ENCODE measurements at regions not wholly inside any gene's neighbourhood (a gene's known extent, or its start where the extent isn't known, plus 50 kb on each side); places are given as distances from the start of the nearest gene placed in this dataset.

DNA sequence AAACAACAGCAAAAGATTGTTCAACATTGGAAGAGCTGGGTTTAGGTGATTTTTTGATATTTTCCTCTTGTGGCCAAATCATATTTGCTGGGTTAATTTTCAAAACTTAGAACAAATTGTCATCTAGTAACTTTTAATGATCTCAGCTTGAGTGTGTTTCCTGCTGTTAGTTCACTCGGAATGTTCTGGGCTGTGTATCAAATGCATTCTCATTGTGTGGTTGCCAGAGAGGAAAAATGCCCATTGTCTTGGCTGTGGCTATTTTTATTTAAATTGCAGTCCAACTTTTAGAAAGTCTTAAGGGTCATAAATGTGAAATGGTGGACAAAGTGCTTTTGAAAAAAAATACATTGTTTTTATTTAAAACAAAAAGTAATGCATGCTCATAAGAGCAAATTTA lies 542.0 kb downstream of the TNS3 start:
- Histone ChIP-seq H3K36me3 (no peaks in the 10 kb centered on the region), H3K4me1 (peaks cover 15 to 63% (median 50%) of the 10 kb centered on the region in 10 experiments), H3K27ac (peak overlapping the region in 6 of 11 experiments; percentile 57 to 86 (median 80); a peak in 11 of 22 replicates), H4K20me1 (no peaks in the 10 kb centered on the region), H3K9me3 (replicated peaks in 1 of 11) (no peaks in the 10 kb centered on the region), H3K4me3 (no peak overlapping the region), H3K27me3 (no peaks in the 10 kb centered on the region), H3K4me2 (peak overlapping the region in 9 of 11 experiments; percentile 57 to 88 (median 77); a peak in 15 of 22 replicates), H3K9ac (no peak overlapping the region; a peak in 2 of 22 replicates)
- TF ChIP-seq Cebpa-rat (IDR thresholded peaks at IDR 0.05), result no peak

- no peaks in the 10 kb centered on the region for H3K36me3 ChIP-seq
- H3K4me2 ChIP-seq, result peak overlapping the region in 10 of 11 experiments; percentile 16 to 88 (median 76); a peak in 21 of 22 replicates
- H3K9ac ChIP-seq, result peak overlapping the region in 6 of 11 experiments; percentile 39 to 71 (median 61); a peak in 10 of 22 replicates
- H4K20me1 ChIP-seq, result no peaks in the 10 kb centered on the region
- peaks cover 15 to 56% (median 43%) of the 10 kb centered on the region in 10 experiments for H3K4me1 ChIP-seq
- H3K9me3 ChIP-seq (replicated peaks in 1 of 11), result no peaks in the 10 kb centered on the region
- peak overlapping the region in 7 of 11 experiments; percentile 31 to 86 (median 79); a peak in 13 of 22 replicates for H3K27ac ChIP-seq
- no peak for TF ChIP-seq Cebpa-rat (IDR thresholded peaks at IDR 0.05)
- no peak overlapping the region; a peak in 1 of 20 replicates for H3K4me3 ChIP-seq
- H3K27me3 ChIP-seq, result no peaks in the 10 kb centered on the region
Observed at GRCh38 chr7:47039089-47039648, 542.7 kb downstream of the TNS3 start.

- Histone ChIP-seq H3K27ac (peak overlapping the region in 7 of 11 experiments; percentile 31 to 86 (median 79); a peak in 12 of 22 replicates), H4K20me1 (no peaks in the 10 kb centered on the region), H3K4me3 (no peak overlapping the region; a peak in 1 of 20 replicates), H3K4me2 (peak overlapping the region in 10 of 11 experiments; percentile 16 to 88 (median 76); a peak in 20 of 22 replicates), H3K4me1 (peaks cover 15 to 50% (median 42%) of the 10 kb centered on the region in 10 experiments), H3K36me3 (no peaks in the 10 kb centered on the region), H3K27me3 (no peaks in the 10 kb centered on the region), H3K9ac (peak overlapping the region in 6 of 11 experiments; percentile 39 to 71 (median 61); a peak in 10 of 22 replicates), H3K9me3 (replicated peaks in 1 of 11) (no peaks in the 10 kb centered on the region)
- TF ChIP-seq Cebpa-rat (IDR thresholded peaks at IDR 0.05), result peak in 5 of 11 experiments; percentile 29 to 88 (median 71); a peak in 6 of 22 replicates
Observed at GRCh38 chr7:47038621-47039020, 543.3 kb downstream of the TNS3 start.

DNA sequence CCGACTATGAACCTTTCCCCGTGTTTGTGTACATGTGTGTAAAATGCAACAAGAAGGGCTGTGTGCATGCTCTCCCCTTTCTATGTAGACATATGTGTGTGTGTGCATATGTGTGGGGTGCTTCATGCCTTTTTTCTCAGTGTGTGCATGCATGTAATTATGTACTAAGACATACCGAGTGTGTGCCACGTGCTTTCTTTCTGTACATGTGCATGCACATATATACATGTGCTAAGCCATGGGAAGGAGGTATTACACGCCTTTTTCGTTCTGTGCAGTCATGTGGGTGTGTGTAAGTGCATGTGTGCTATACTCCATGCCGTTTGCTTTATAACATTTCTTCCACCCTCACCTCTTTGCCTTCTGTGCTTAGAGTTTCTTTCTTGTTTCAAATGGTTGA lies 544.3 kb downstream of the TNS3 start:
- H3K27me3 ChIP-seq, result no peaks in the 10 kb centered on the region
- TF ChIP-seq Cebpa-rat (IDR thresholded peaks at IDR 0.05), result no peak
- H4K20me1 ChIP-seq, result no peaks in the 10 kb centered on the region
- H3K4me2 ChIP-seq, result peak overlapping the region in 7 of 11 experiments; percentile 62 to 88 (median 77); a peak in 11 of 22 replicates
- no peaks in the 10 kb centered on the region for H3K36me3 ChIP-seq
- no peak overlapping the region for H3K4me3 ChIP-seq
- no peaks in the 10 kb centered on the region for H3K9me3 ChIP-seq (replicated peaks in 1 of 11)
- H3K27ac ChIP-seq, result peak overlapping the region in 6 of 11 experiments; percentile 57 to 86 (median 80); a peak in 11 of 22 replicates
- H3K9ac ChIP-seq, result 0 out of 22 replicates have a peak overlapping the region, but pooled peaks of 1 of the 11 experiments have one; percentile 63
- H3K4me1 ChIP-seq, result peaks cover 15 to 48% (median 42%) of the 10 kb centered on the region in 10 experiments

DNA sequence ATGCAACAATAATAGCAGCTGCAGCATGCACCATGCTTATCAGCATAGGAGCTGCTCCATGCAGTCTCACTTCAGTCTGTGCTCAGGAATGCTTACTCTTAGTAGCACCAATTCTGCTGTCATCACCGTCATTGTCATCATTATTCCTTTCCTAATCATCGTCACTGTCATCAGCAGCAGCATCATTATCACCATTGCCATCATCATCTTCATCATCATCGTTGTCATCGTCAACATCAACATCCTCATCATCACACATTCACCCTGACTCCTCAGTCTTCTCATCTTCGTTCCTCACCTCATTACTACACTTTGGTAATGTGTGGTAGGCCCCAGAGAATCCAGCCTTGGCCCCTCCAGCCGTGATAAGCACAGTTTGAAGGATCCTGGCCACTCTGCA lies 545.0 kb downstream of the TNS3 start:
- peak overlapping the region in 6 of 11 experiments; percentile 1 to 22 (median 16); a peak in 7 of 22 replicates for H3K4me2 ChIP-seq
- no peak overlapping the region for H3K9ac ChIP-seq
- H3K4me1 ChIP-seq, result peaks cover 15 to 48% (median 42%) of the 10 kb centered on the region in 10 experiments
- no peaks in the 10 kb centered on the region for H3K9me3 ChIP-seq (replicated peaks in 1 of 11)
- no peak for TF ChIP-seq Cebpa-rat (IDR thresholded peaks at IDR 0.05)
- no peaks in the 10 kb centered on the region for H3K36me3 ChIP-seq
- H3K4me3 ChIP-seq, result no peak overlapping the region
- H3K27ac ChIP-seq, result peak overlapping the region in 2 of 11 experiments; percentile 29 to 86; a peak in 3 of 22 replicates
- H3K27me3 ChIP-seq, result no peaks in the 10 kb centered on the region
- H4K20me1 ChIP-seq, result no peaks in the 10 kb centered on the region

DNA sequence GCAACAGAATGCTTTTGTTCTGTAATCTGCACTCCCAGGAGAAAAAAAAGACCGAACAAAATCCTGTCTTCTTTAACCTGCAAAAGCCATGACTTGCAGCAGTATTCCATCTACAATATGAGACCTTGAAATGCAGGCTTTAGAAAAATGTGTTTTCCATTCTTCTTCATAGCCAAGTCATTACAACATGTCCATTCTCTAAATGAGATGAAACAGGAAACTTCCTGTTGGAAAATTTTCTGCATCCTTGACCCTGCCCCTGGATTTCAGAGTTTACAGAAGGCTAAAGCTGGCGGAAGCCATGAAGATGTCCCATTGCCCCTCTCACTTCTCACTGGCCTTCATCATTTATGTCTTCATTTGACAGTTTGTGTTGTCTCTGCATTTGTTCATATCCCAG lies 546.4 kb downstream of the TNS3 start:
- H3K27ac ChIP-seq, result 0 out of 22 replicates have a peak overlapping the region, but pooled peaks of 1 of the 11 experiments have one; percentile 30
- H3K9me3 ChIP-seq (replicated peaks in 1 of 11), result no peaks in the 10 kb centered on the region
- no peak overlapping the region for H3K4me3 ChIP-seq
- peaks cover 8 to 41% (median 34%) of the 10 kb centered on the region in 10 experiments; a peak in 18 of 20 replicates for H3K4me1 ChIP-seq
- H4K20me1 ChIP-seq, result no peaks in the 10 kb centered on the region
- H3K36me3 ChIP-seq, result no peaks in the 10 kb centered on the region
- TF ChIP-seq Cebpa-rat (IDR thresholded peaks at IDR 0.05), result no peak
- 0 out of 22 replicates have a peak overlapping the region, but pooled peaks of 1 of the 11 experiments have one; percentile 1 for H3K4me2 ChIP-seq
- H3K27me3 ChIP-seq, result no peaks in the 10 kb centered on the region
- H3K9ac ChIP-seq, result no peak overlapping the region

DNA sequence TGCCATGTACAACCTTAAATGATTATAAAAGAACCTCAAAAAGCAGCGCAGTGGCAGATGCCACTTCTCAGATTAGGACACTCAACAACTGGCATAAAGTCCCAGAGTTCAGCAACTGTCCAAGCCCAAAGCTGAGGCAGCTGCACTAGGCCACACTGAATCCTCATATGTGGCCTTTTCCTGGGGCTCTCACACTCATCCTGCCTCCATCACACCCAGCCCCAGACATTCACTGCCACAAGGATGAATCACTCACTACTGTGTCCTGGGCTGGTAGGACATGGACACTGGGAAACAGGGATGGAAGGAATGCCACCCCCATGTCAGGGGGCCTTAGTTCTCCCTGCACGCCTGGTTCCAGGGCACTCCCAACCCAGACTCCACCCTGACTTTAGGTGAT lies 547.7 kb downstream of the TNS3 start:
- H3K4me1 ChIP-seq, result peaks cover 7 to 31% (median 25%) of the 10 kb centered on the region in 10 experiments; a peak in 18 of 20 replicates
- no peaks in the 10 kb centered on the region for H3K27me3 ChIP-seq
- H3K9ac ChIP-seq, result no peak overlapping the region
- H4K20me1 ChIP-seq, result no peaks in the 10 kb centered on the region
- H3K4me2 ChIP-seq, result no peak overlapping the region
- H3K36me3 ChIP-seq, result no peaks in the 10 kb centered on the region
- TF ChIP-seq Cebpa-rat (IDR thresholded peaks at IDR 0.05), result no peak
- no peak overlapping the region for H3K4me3 ChIP-seq
- 0 out of 22 replicates have a peak overlapping the region, but pooled peaks of 1 of the 11 experiments have one; percentile 23 for H3K27ac ChIP-seq
- H3K9me3 ChIP-seq (replicated peaks in 1 of 11), result no peaks in the 10 kb centered on the region

DNA sequence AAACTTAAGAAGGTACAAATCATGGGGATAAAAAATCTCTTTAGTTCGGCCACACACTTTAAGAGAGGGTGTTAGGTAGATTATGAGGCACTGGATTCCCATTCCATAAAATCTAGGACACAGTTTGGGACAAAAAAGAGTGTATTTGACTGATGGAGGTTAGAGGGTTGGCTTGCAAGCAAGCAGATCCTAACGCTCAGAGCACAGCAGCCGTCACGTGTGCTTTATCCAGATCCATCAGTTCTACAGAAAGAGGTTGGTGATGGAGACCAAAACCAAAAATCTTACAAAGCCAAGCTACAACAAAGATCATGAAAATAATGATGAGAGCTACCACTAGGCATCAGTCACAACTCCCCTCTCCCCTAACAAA lies 549.4 kb downstream of the TNS3 start:
- H4K20me1 ChIP-seq, result no peaks in the 10 kb centered on the region
- H3K4me2 ChIP-seq, result no peak overlapping the region
- no peak for TF ChIP-seq Cebpa-rat (IDR thresholded peaks at IDR 0.05)
- no peaks in the 10 kb centered on the region for H3K36me3 ChIP-seq
- no peaks in the 10 kb centered on the region for H3K27me3 ChIP-seq
- H3K9ac ChIP-seq, result no peak overlapping the region
- no peak overlapping the region for H3K4me3 ChIP-seq
- no peak overlapping the region for H3K27ac ChIP-seq
- H3K4me1 ChIP-seq, result peaks cover 0 to 24% (median 15%) of the 10 kb centered on the region in 10 experiments; a peak in 13 of 20 replicates
- no peaks in the 10 kb centered on the region for H3K9me3 ChIP-seq (replicated peaks in 1 of 11)

DNA sequence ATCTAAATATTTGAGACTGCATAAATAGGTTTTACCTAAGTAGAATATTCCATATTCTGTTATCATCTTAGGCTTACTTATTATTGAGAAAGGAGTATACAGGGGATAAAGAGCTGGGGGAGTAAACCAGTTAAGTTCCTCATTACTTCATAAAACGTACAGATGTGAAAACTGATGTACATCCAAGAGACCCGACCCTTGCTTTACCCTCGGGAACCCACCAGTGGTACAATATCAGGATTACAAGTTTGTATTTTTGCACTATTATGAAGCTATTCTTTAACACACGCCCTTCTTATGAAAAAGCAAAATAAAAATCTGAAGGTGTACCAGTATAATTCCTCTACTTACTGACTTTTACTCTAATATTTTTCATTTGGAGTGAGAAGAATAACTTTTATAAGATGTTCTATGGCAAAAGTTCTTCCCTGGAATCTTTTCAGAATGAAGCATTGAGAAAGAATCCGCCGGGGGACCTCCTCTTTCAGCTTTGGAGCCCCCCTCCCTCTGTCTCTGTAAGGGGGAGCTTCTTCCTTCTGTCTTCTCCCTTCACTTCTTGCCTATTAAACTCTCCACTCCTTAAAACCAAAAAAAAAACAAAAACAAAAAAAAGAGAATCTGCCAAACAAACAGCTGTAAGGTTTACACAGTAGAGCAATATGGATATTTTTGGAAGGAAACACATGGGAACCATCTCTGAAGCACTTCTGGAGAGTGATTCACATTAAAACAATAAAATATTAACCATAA lies 550.0 kb downstream of the TNS3 start:
- H3K27ac ChIP-seq, result no peak overlapping the region
- H4K20me1 ChIP-seq, result no peaks in the 10 kb centered on the region
- H3K27me3 ChIP-seq, result no peaks in the 10 kb centered on the region
- no peak overlapping the region for H3K9ac ChIP-seq
- TF ChIP-seq Cebpa-rat (IDR thresholded peaks at IDR 0.05), result no peak
- no peak overlapping the region for H3K4me2 ChIP-seq
- no peaks in the 10 kb centered on the region for H3K9me3 ChIP-seq (replicated peaks in 1 of 11)
- no peak overlapping the region for H3K4me3 ChIP-seq
- peaks cover 0 to 21% (median 14%) of the 10 kb centered on the region in 10 experiments; a peak in 11 of 20 replicates for H3K4me1 ChIP-seq
- no peaks in the 10 kb centered on the region for H3K36me3 ChIP-seq
